ENCODE measurements at regions not wholly inside any gene's neighbourhood (a gene's known extent, or its start where the extent isn't known, plus 50 kb on each side); places are given as distances from the start of the nearest gene placed in this dataset.
"Not testable (repeated sequence)": the region's sequence is repeated elsewhere in the genome, so short reads cannot be mapped to it uniquely, and the experiment has no call there.

GRCh38 chr4:83758285-83758684 is 222.4 kb downstream of the GPAT3 start:
- no peak for DNase-seq

- DNase-seq = no peak
These were observed 221.3 kb downstream of the GPAT3 start for GRCh38 chr4:83757121-83757621.

DNA sequence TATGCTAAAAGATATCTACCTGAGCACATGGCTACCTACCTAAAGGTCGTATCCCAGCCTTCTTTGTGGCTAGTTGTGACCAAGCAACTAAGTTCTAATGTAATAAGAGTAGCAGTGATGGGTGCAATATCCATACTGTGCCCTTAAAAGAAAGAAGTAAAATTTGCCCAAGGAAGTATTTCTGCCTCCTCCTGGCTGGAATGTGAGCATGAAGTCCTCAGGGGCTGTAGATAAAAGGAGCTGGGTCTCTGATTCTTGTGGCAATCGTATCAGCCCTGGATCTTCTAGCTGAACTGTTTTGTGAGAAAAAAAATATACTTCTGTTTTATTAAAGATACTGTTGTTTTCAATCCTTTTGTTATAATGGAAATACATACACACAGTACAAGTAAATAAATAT is 217.4 kb downstream of the GPAT3 start:
- DNase-seq = no peak

- DNase-seq = no peak
These were observed 215.5 kb downstream of the GPAT3 start for GRCh38 chr4:83751336-83751949.

GRCh38 chr4:83748711-83749110 is 212.8 kb downstream of the GPAT3 start:
- no peak for DNase-seq

DNA sequence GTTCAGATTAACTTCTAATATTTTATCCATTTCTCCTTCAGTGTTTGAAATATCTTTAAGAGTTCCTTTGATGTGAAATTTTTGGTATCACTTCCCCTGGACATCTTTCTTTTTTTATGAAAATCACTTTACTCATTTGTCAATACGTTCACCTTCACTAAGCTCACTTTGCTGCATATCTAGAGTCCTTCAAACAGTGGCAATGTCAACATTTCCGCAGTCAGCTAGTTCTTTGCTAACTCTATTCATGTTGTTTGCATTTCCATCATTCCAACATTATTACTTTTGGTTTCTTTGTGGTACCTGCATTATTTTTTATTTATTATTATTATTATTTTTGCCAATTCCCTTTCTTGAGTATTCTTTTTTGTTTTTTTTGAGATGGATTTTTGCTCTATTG is 203.0 kb downstream of the GPAT3 start:
- DNase-seq = no peak

DNA sequence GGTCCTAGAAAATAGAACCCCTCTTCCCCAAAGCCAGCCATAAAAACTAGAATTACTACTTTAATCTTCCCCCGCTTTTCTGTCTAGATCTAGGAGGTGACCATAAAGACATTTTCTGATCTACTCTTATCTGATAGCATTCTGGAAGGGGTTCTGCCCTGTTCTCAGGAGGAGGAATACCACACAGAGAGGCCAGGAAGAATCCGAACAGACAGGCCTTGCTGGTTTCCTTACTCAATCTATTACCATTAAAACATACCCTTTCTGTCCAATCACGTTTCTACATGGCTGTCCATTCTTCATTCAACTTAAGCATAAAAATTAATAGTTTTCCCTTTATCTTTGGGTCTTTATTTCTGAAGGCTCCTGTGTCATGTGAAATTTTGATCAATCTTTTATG is 198.7 kb downstream of the GPAT3 start:
- DNase-seq = no peak

GRCh38 chr4:83732114-83732635 is 196.3 kb downstream of the GPAT3 start:
- DNase-seq = no peak

DNA sequence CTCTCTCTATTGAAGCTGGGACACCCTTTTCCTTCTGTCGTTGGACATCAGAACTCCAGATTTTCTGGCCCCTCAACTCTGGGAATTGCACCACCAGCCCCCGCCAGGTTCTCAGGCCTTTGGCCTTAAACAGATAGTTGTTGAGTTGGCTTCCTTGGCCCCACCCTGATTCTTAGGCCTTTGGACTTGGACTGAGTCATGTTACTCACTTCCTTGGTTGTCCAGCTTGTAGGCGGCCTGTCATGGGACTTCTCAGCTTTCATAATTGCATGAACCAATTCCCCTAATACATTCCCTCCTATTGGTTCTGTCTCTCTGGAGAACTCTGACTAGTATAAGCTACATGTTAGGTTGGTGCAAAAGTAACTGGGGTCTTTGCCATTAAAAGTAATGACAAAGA is 195.7 kb downstream of the GPAT3 start:
- no peak for DNase-seq

DNA sequence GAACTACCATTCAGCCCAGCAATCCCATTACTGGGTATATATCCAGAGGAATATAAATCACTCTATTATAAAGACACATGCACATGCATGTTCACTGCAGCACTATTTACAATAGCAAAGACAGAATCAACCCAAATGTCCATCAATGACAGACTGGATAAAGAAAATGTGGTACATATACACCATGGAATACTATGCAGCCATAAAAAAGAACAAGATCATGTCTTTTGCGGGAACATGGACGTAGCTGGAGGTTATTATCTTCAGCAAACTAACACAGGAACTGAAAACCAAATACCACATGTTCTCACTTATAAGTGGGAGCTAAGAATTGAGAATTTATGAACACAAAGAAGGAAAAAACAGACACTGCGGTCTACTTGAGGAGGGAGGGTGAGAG is 195.1 kb downstream of the GPAT3 start:
- not testable (repeated sequence) for DNase-seq

GRCh38 chr4:83728191-83728590 is 192.3 kb downstream of the GPAT3 start:
- no peak for DNase-seq

GRCh38 chr4:83725336-83726085 is 189.6 kb downstream of the GPAT3 start:
- no peak for DNase-seq

DNA sequence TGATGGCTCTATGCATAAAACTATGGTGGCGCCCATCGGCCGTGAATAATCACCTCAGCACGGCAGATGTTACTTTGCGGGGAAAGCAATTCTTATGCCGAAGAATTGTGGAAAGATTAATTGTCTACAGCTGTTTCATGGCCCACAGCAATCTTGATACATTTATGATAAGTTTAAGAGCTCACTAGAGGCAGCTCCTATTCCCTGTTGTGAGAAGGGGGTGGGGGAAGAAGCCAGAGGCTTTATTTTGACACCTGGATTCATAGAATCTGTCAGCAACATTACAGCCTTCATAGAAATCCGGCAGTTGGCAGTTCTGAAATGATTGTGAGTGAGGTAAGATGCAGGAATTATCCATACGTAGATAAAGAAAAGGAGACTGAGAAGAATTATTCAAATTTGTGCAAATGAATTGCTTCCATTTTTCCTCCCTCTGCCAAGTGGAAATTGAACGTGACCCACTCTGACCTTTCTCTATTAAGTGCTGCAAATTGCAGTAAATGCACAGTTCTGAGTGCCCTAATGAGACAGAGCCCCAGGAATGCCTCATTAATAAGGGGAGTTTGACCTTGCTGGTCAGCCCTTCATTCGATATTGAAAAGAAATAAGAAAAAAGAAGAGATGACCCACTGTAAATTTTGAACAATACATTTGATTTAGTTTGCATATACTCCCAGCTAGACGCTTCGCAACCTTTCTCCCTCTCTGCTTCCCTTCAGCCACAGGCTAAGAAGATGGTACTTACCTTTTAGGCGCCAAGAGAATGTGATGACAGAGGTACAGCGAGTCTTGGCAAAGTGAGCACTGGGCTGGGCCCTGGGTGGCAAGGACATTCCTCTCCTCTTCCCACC is 188.8 kb downstream of the GPAT3 start:
- DNase-seq = peak; percentile 0 to 60

DNA sequence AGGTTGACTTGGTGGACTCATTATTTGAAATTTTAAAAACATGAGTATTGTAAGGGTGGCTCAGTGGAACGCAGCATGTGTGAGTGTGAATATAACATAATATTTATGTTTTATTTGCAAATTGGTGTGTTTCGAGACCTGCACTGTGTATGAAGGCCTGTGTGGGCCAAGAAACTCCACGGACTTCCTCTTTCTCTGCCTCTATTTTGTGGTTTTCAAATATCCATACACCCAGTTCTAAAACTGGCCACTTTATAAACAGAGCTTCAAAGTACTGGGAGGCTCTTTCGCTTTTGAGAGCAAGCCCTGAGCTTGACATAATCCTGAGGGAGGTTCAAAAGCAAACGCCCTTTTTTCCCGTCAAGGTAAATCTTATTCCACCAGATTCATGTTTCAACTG is 187.7 kb downstream of the GPAT3 start:
- DNase-seq = no peak

GRCh38 chr4:83722730-83723269 is 186.9 kb downstream of the GPAT3 start:
- no peak for DNase-seq

GRCh38 chr4:83716874-83717273 is 181.0 kb downstream of the GPAT3 start:
- DNase-seq = no peak

DNA sequence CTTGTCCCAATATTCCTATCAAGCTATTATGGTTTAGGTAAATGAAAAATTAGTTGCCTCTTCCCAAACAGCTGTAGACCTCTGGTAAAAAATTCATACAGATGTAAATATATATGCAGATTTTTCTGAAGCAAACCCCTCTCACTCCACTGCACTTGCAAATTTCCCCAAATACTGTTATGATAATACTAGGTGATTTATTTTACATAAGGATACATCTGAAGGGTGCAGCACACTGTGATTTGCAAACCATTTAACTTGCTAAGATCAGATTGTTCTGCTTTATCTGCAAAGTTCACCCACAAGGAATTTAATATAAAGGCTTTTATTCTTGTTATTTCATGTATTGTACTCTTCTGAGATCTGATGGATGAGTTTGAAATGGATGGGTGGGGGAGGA is 177.0 kb downstream of the GPAT3 start:
- no peak for DNase-seq

- DNase-seq = peak in 1 of 2 experiments; percentile 31
These were observed 173.7 kb downstream of the GPAT3 start for GRCh38 chr4:83709627-83710026.

GRCh38 chr4:83708500-83709175 is 172.7 kb downstream of the GPAT3 start:
- no peak for DNase-seq

- no peak for DNase-seq
These were observed 168.9 kb downstream of the GPAT3 start for GRCh38 chr4:83704786-83705185.

GRCh38 chr4:83703752-83704151 is 167.8 kb downstream of the GPAT3 start:
- no peak for DNase-seq

DNA sequence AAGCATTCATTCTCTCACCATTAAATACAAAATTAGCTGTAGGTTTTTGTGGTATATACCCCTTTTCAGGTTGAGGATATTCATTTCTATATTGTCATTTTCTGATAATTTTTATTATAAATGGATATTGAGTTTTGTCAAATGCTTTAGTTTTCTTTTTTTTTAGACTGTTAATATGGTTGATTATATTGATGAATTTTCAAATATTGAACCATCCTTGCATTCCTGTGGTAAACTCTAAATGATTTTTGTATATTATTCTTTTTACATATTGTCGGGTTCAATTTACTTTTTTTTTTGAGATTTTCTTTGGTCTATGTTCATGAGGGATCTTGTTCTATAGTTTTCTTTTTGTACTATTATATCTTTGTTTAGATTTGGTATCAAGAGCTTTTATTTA is 165.1 kb downstream of the GPAT3 start:
- no peak for DNase-seq

- no peak for DNase-seq
These were observed 163.4 kb downstream of the GPAT3 start for GRCh38 chr4:83699358-83699757.

Measured in NCI-H524 (cell line).